H1 (cell line): ENCODE measurements at regions not wholly inside any gene's neighbourhood (a gene's known extent, or its start where the extent isn't known, plus 50 kb on each side); places are given as distances from the start of the nearest gene placed in this dataset.

Source experiments
- CTCF ChIA-PET: fragments of 300-600 bp; sonication (Branson Sonifier 250); formaldehyde crosslinking; loops from one replicate; lab custom pipeline; 2021; ENCODE audit not compliant: partially characterized antibody; lab: Charles Lee
- POLR2A ChIA-PET: fragments of 300-600 bp; sonication (Branson Sonifier 250); formaldehyde crosslinking; loops from one replicate; lab custom pipeline; 2021; ENCODE audit warnings: inconsistent platforms; ENCODE audit not compliant: partially characterized antibody; lab: Charles Lee
- DNase-seq, 2 experiments: peaks; one replicate each; pipeline versions ENCODE4 v3.0.0 to v3.0.0-alpha.2; 2010 to 2022; ENCODE audit warnings: low spot score in 2 of 2, low read depth in 1 of 2, mixed read lengths in 1 of 2
- FAIRE-seq: peaks from 2 replicates; lab custom pipeline; 2011; peaks lifted over from hg19 to GRCh38; lab: Jason Lieb, UNC
- H2AFZ ChIP-seq: 2 replicates; pipeline ENCODE4 v1.8.1; 2012; ENCODE audit warnings: low read length, inconsistent platforms
- H2AK5ac ChIP-seq: 2 replicates; pipeline ENCODE4 v1.6.1; 2013; ENCODE audit warnings: low read depth, low read length
- H2BK120ac ChIP-seq: replicated peaks from 2 replicates; pipeline ENCODE3; 2013; ENCODE audit warnings: low read depth, low read length, inconsistent platforms
- H2BK12ac ChIP-seq: 2 replicates; pipeline ENCODE4 v1.6.1; 2013; ENCODE audit warnings: low read depth, low read length
- H2BK15ac ChIP-seq: 2 replicates; pipeline ENCODE4 v1.6.1; 2013; ENCODE audit warnings: low read length
- H2BK20ac ChIP-seq: 2 replicates; pipeline ENCODE4 v1.6.1; 2013; ENCODE audit warnings: low read length
- H2BK5ac ChIP-seq: 2 replicates; pipeline ENCODE4 v1.6.1; 2013; ENCODE audit warnings: low read depth, low read length
- H3K14ac ChIP-seq: 2 replicates; pipeline ENCODE4 v1.6.1; 2013; ENCODE audit warnings: inconsistent platforms; ENCODE audit not compliant: insufficient read length
- H3K18ac ChIP-seq: 2 replicates; pipeline ENCODE4 v1.6.1; 2013; ENCODE audit warnings: low read length; ENCODE audit errors: extremely low read depth
- H3K23ac ChIP-seq: 2 replicates; pipeline ENCODE4 v1.6.1; 2013; ENCODE audit warnings: inconsistent platforms; ENCODE audit not compliant: insufficient read length
- H3K23me2 ChIP-seq: 2 replicates; pipeline ENCODE4 v1.6.1; 2013; ENCODE audit warnings: low read depth, low read length
- H3K27ac ChIP-seq: 2 replicates; pipeline ENCODE4 v1.6.1; 2011; ENCODE audit warnings: low read depth, low read length, inconsistent platforms
- H3K27me3 ChIP-seq, 4 experiments: replicated peaks in 1 of 4; 1 replicate in 1 of 4; 2 replicates in 3 of 4; pipeline versions ENCODE4 v1.6.1 to v1.8.1; 2011 to 2013; ENCODE audit warnings: low read length in 3 of 4, mild to moderate bottlenecking in 3 of 4, inconsistent platforms in 2 of 4, mixed read lengths in 2 of 4, moderate library complexity in 1 of 4; ENCODE audit not compliant: control insufficient read depth in 3 of 4, insufficient read depth in 3 of 4; ENCODE audit errors: extremely low read depth in 1 of 4
- H3K36me3 ChIP-seq, 4 experiments: 2 replicates each; pipeline versions ENCODE4 v1.6.1 to v1.8.1; 2011 to 2013; ENCODE audit warnings: mild to moderate bottlenecking in 4 of 4, low read length in 3 of 4, moderate library complexity in 2 of 4, control low read depth in 1 of 4, inconsistent platforms in 1 of 4; ENCODE audit not compliant: insufficient read depth in 4 of 4, control insufficient read depth in 2 of 4
- H3K4ac ChIP-seq: replicated peaks from 2 replicates; pipeline ENCODE3; 2013; ENCODE audit warnings: low read length, low read depth, mixed read lengths, inconsistent platforms; ENCODE audit not compliant: insufficient read length
- H3K4me1 ChIP-seq, 4 experiments: replicated peaks in 1 of 4; 1 replicate in 1 of 4; 2 replicates in 3 of 4; pipeline versions ENCODE4 v1.6.1 to v1.8.1; 2011 to 2013; ENCODE audit warnings: low read length in 3 of 4, inconsistent platforms in 2 of 4, mixed read lengths in 1 of 4; ENCODE audit not compliant: insufficient read depth in 4 of 4, control insufficient read depth in 3 of 4
- H3K4me2 ChIP-seq, 2 experiments: 2 replicates each; pipeline versions ENCODE4 v1.6.1 to v1.8.1; 2011 to 2013; ENCODE audit warnings: low read depth in 2 of 2, low read length in 2 of 2, control low read depth in 1 of 2, inconsistent platforms in 1 of 2, mild to moderate bottlenecking in 1 of 2; ENCODE audit not compliant: insufficient read depth in 1 of 2
- H3K4me3 ChIP-seq, 4 experiments: fragments of 200-600, 300-600 bp in 1 of 4; sonication (generic), shearing (Covaris generic), sonication (Bioruptor Twin) in 1 of 4; 2 replicates each; pipeline versions ENCODE4 v1.5.1 to v1.8.1; 2011 to 2016; ENCODE audit warnings: low read length in 4 of 4, low read depth in 3 of 4, control low read depth in 2 of 4, inconsistent platforms in 2 of 4, mild to moderate bottlenecking in 2 of 4, mixed read lengths in 1 of 4, moderate library complexity in 1 of 4; ENCODE audit not compliant: insufficient read depth in 2 of 4; ENCODE audit errors: extremely low read depth in 1 of 4
- H3K56ac ChIP-seq: replicated peaks from 2 replicates; pipeline ENCODE3; 2013; ENCODE audit warnings: low read depth, mild to moderate bottlenecking, mixed read lengths, low read length, inconsistent platforms; ENCODE audit not compliant: insufficient read length
- H3K79me1 ChIP-seq: 2 replicates; pipeline ENCODE4 v1.6.1; 2013; ENCODE audit warnings: low read depth, low read length, control low read depth
- H3K79me2 ChIP-seq, 2 experiments: 2 replicates each; pipeline versions ENCODE4 v1.6.1 to v1.8.1; 2012 to 2013; ENCODE audit warnings: low read length in 2 of 2, mild to moderate bottlenecking in 2 of 2, inconsistent platforms in 1 of 2; ENCODE audit not compliant: insufficient read depth in 2 of 2, control insufficient read depth in 1 of 2
- H3K9ac ChIP-seq, 4 experiments: replicated peaks in 1 of 4; 1 replicate in 1 of 4; 2 replicates in 3 of 4; pipeline versions ENCODE4 v1.6.1 to v1.8.1; 2011 to 2013; ENCODE audit warnings: low read depth in 3 of 4, low read length in 3 of 4, control low read depth in 2 of 4, mild to moderate bottlenecking in 2 of 4, moderate library complexity in 2 of 4, inconsistent platforms in 1 of 4; ENCODE audit errors: extremely low read depth in 1 of 4
- H3K9me3 ChIP-seq, 2 experiments: 2 replicates each; pipeline versions ENCODE4 v1.6.1 to v1.8.1; 2012 to 2013; ENCODE audit warnings: mild to moderate bottlenecking in 2 of 2, moderate library complexity in 2 of 2, control low read depth in 1 of 2, inconsistent platforms in 1 of 2, low read depth in 1 of 2, low read length in 1 of 2, mixed read lengths in 1 of 2; ENCODE audit not compliant: insufficient read depth in 2 of 2
- H4K20me1 ChIP-seq, 2 experiments: replicated peaks in 1 of 2; 2 replicates each; pipeline versions ENCODE3 to v1.8.1; 2011 to 2013; ENCODE audit warnings: inconsistent platforms in 2 of 2, low read length in 2 of 2, mild to moderate bottlenecking in 1 of 2; ENCODE audit not compliant: insufficient read depth in 2 of 2, control insufficient read depth in 1 of 2
- H4K5ac ChIP-seq: 2 replicates; pipeline ENCODE4 v1.6.1; 2013; ENCODE audit warnings: low read length, low read depth, mixed read lengths, inconsistent platforms; ENCODE audit not compliant: insufficient read length
- H4K8ac ChIP-seq: 2 replicates; pipeline ENCODE4 v1.8.0; 2013; ENCODE audit warnings: mild to moderate bottlenecking, moderate library complexity, low read length, inconsistent platforms; ENCODE audit not compliant: insufficient read depth; ENCODE audit errors: extremely low read depth
- H4K91ac ChIP-seq: replicated peaks from 2 replicates; pipeline ENCODE3; 2013; ENCODE audit warnings: low read length, mixed read lengths, inconsistent platforms; ENCODE audit not compliant: insufficient read length
- FOSL1 ChIP-seq: IDR thresholded peaks from 2 replicates; pipeline ENCODE4 v1.6.1; 2011; ENCODE audit warnings: mild to moderate bottlenecking, low read depth, low read length, moderate library complexity; ENCODE audit not compliant: insufficient read depth
- SRF ChIP-seq: IDR thresholded peaks from 2 replicates; pipeline ENCODE4 v1.6.1; 2011; ENCODE audit warnings: mild to moderate bottlenecking, low read depth, low read length, moderate library complexity
- WGBS, 2 experiments: shearing (Covaris generic) in 1 of 2; methylation state at CpG; one replicate each; pipeline versions ENCODE4 v1.1.6 to v1.1.7; 2013 to 2015; ENCODE audit warnings: low lambda C conversion rate in 2 of 2, mixed read lengths in 2 of 2, inconsistent platforms in 1 of 2, low coverage in 1 of 2, missing lambda C conversion rate in 1 of 2; ENCODE audit not compliant: insufficient replicate concordance in 2 of 2, insufficient coverage in 1 of 2, insufficient read length in 1 of 2; ENCODE audit errors: extremely low coverage in 1 of 2, missing lambda C conversion rate in 1 of 2; 5-methylcytosine and 5-hydroxymethylcytosine counted together
- TF ChIP-seq, protein P1 (sequence below): IDR thresholded peaks from 2 replicates; pipeline ENCODE4 v1.6.1; 2011; ENCODE audit warnings: low read depth, mild to moderate bottlenecking, low read length; ENCODE audit not compliant: insufficient read depth

DNA sequence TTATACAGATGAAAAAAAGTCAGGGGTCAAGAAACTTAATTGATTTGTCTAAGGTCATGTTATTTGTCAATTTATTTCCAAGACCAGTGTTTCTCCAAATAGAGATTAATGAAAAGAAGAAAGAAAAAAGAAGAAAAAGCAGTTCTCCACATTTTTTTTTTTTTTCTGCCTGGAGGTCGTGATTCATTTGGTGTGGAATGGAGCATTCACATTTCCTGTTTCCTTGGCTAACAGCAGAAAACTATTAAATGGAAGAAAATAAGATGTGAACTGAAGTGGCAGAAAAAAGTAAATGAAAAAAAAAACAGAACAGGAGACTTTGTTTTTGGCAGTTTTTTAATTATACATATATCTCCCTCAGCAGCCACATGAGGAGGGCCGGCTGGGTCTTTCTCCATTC, 470.8 kb upstream of the ZNF337 start:
- Histone ChIP-seq H3K79me1 (no peaks in the 10 kb centered on the region), H3K4ac (no peak overlapping the region), H4K91ac (no peak overlapping the region), H4K8ac (no peak overlapping the region), H3K9me3 (no peaks in the 10 kb centered on the region), H3K9ac (no peak overlapping the region), H2BK5ac (no peak overlapping the region), H3K4me3 (no peak overlapping the region), H3K56ac (no peak overlapping the region), H2AFZ (no peak overlapping the region), H2BK12ac (no peak overlapping the region), H3K27me3 (no peaks in the 10 kb centered on the region), H2BK20ac (no peak overlapping the region), H3K18ac (no peak overlapping the region)
- POLR2A ChIA-PET, result no interaction called here
- WGBS, 2 experiments, result 71% methylated on average over 2 of the region's 2 CpGs; no CpG with 5 or more reads in 1 of the 2 experiments
- TF ChIP-seq FOSL1 (no peak), SRF (no peak)
- TF ChIP-seq, protein P1, sequence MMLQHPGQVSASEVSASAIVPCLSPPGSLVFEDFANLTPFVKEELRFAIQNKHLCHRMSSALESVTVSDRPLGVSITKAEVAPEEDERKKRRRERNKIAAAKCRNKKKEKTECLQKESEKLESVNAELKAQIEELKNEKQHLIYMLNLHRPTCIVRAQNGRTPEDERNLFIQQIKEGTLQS, result no peak
- TF ChIP-seq, all 59 proteins: peak for 0
- Histone ChIP-seq H3K14ac (no peak overlapping the region), H3K4me1 (no peaks in the 10 kb centered on the region), H2BK15ac (no peak overlapping the region), H3K23ac (no peak overlapping the region), H2BK120ac (no peak overlapping the region), H4K5ac (no peak overlapping the region), H3K23me2 (no peaks in the 10 kb centered on the region), H4K20me1 (no peaks in the 10 kb centered on the region), H2AK5ac (no peak overlapping the region), H3K4me2 (no peak overlapping the region), H3K27ac (no peak overlapping the region), H3K36me3 (no peaks in the 10 kb centered on the region), H3K79me2 (no peaks in the 10 kb centered on the region)
- FAIRE-seq, result peak; percentile 79
- no peak for DNase-seq
- CTCF ChIA-PET, result no interaction called here
